H9 (cell line): ENCODE measurements at regions not wholly inside any gene's neighbourhood (a gene's known extent, or its start where the extent isn't known, plus 50 kb on each side); places are given as distances from the start of the nearest gene placed in this dataset.

Experiments used
- DNase-seq: peaks from one replicate; pipeline ENCODE4 v3.0.0-alpha.2; 2017
- H2AFZ ChIP-seq: one replicate; pipeline ENCODE4 v1.6.1; 2013; ENCODE audit warnings: mild to moderate bottlenecking, low read length, control low read depth, moderate library complexity
- H2AK5ac ChIP-seq: 2 replicates; pipeline ENCODE4 v1.6.1; 2013; ENCODE audit warnings: low read length, control low read depth, mixed read lengths; ENCODE audit not compliant: insufficient read length
- H2BK120ac ChIP-seq: one replicate; pipeline ENCODE4 v1.6.1; 2013; ENCODE audit warnings: low read depth, mild to moderate bottlenecking, low read length, control low read depth, inconsistent platforms; ENCODE audit not compliant: poor library complexity, severe bottlenecking
- H2BK12ac ChIP-seq: 2 replicates; pipeline ENCODE4 v1.6.1; 2013; ENCODE audit warnings: low read length, control low read depth, mixed read lengths, low read depth; ENCODE audit not compliant: insufficient read length
- H2BK15ac ChIP-seq: 2 replicates; pipeline ENCODE4 v1.6.1; 2013; ENCODE audit warnings: low read depth, low read length, control low read depth
- H2BK20ac ChIP-seq: one replicate; pipeline ENCODE4 v1.6.1; 2013; ENCODE audit warnings: low read depth, mild to moderate bottlenecking, low read length, control low read depth, inconsistent platforms; ENCODE audit not compliant: poor library complexity, severe bottlenecking
- H2BK5ac ChIP-seq: 2 replicates; pipeline ENCODE4 v1.6.1; 2013; ENCODE audit warnings: low read length, control low read depth, mixed read lengths; ENCODE audit not compliant: insufficient read length
- H3K14ac ChIP-seq: 2 replicates; pipeline ENCODE4 v1.6.1; 2013; ENCODE audit warnings: low read length, control low read depth; ENCODE audit not compliant: insufficient read depth
- H3K18ac ChIP-seq: 2 replicates; pipeline ENCODE4 v1.6.1; 2013; ENCODE audit warnings: low read depth, mild to moderate bottlenecking, mixed read lengths, low read length, control low read depth; ENCODE audit not compliant: insufficient read length
- H3K23ac ChIP-seq: 2 replicates; pipeline ENCODE4 v1.6.1; 2013; ENCODE audit warnings: low read length, control low read depth, mixed read lengths, low read depth; ENCODE audit not compliant: insufficient read length
- H3K23me2 ChIP-seq: 2 replicates; pipeline ENCODE4 v1.6.1; 2013; ENCODE audit warnings: low read depth, mild to moderate bottlenecking, mixed read lengths, low read length, control low read depth; ENCODE audit not compliant: insufficient read length, poor library complexity, severe bottlenecking
- H3K27ac ChIP-seq: 2 replicates; pipeline ENCODE4 v1.5.1; 2013; ENCODE audit warnings: low read length, control low read depth, mixed read lengths, low read depth; ENCODE audit not compliant: insufficient read length
- H3K27me3 ChIP-seq: 2 replicates; pipeline ENCODE4 v1.6.1; 2013; ENCODE audit warnings: low read length, control low read depth, inconsistent platforms; ENCODE audit not compliant: insufficient read depth
- H3K4ac ChIP-seq: 2 replicates; pipeline ENCODE4 v1.6.1; 2013; ENCODE audit warnings: low read depth, mild to moderate bottlenecking, control low read depth, inconsistent platforms, low read length, moderate library complexity
- H3K4me1 ChIP-seq: 2 replicates; pipeline ENCODE4 v1.6.1; 2013; ENCODE audit warnings: low read length, control low read depth, inconsistent platforms; ENCODE audit not compliant: insufficient read depth
- H3K4me2 ChIP-seq: 2 replicates; pipeline ENCODE4 v1.6.1; 2013; ENCODE audit warnings: low read length, control low read depth, mixed read lengths; ENCODE audit not compliant: insufficient read length, insufficient read depth
- H3K56ac ChIP-seq: 2 replicates; pipeline ENCODE4 v1.6.1; 2013; ENCODE audit warnings: low read depth, mild to moderate bottlenecking, mixed read lengths, low read length, control low read depth; ENCODE audit not compliant: insufficient read length
- H3K79me1 ChIP-seq: 2 replicates; pipeline ENCODE4 v1.6.1; 2013; ENCODE audit warnings: low read depth, mild to moderate bottlenecking, moderate library complexity, low read length, control low read depth, inconsistent platforms; ENCODE audit not compliant: insufficient read depth, poor library complexity, severe bottlenecking
- H3K79me2 ChIP-seq: 2 replicates; pipeline ENCODE4 v1.6.1; 2013; ENCODE audit warnings: low read length, control low read depth, inconsistent platforms; ENCODE audit not compliant: insufficient read depth
- H3K9ac ChIP-seq: 2 replicates; pipeline ENCODE4 v1.6.1; 2013; ENCODE audit warnings: low read length, control low read depth, mixed read lengths; ENCODE audit not compliant: insufficient read length; ENCODE audit errors: extremely low read depth
- H3K9me3 ChIP-seq: one replicate; pipeline ENCODE4 v1.6.1; 2013; ENCODE audit warnings: low read depth, low read length, inconsistent platforms; ENCODE audit not compliant: control insufficient read depth
- H3T11ph ChIP-seq: one replicate; pipeline ENCODE4 v1.6.1; 2013; ENCODE audit warnings: mild to moderate bottlenecking, low read length, control low read depth, inconsistent platforms
- H4K20me1 ChIP-seq: one replicate; pipeline ENCODE4 v1.6.1; 2013; ENCODE audit not compliant: control insufficient read depth, insufficient read length, insufficient read depth
- H4K5ac ChIP-seq: 2 replicates; pipeline ENCODE4 v1.6.1; 2013; ENCODE audit warnings: low read depth, mild to moderate bottlenecking, mixed read lengths, low read length, control low read depth; ENCODE audit not compliant: insufficient read length
- H4K8ac ChIP-seq: replicated peaks from 2 replicates; pipeline ENCODE4 v1.6.1; 2013; ENCODE audit warnings: low read length, control low read depth, mixed read lengths, low read depth; ENCODE audit not compliant: insufficient read length
- H4K91ac ChIP-seq: 2 replicates; pipeline ENCODE4 v1.6.1; 2013; ENCODE audit warnings: low read depth, mild to moderate bottlenecking, moderate library complexity, mixed read lengths, low read length, control low read depth; ENCODE audit not compliant: insufficient read length
- H3K27ac Mint-ChIP-seq, 3 experiments: 2 replicates in 2 of 3; 3 replicates in 1 of 3; pipeline ENCODE4 v1.8.0; 2020 to 2021; ENCODE audit warnings: mixed read lengths in 3 of 3, mild to moderate bottlenecking in 1 of 3, moderate library complexity in 1 of 3
- H3K27me3 Mint-ChIP-seq: 2 replicates; pipeline ENCODE4 v1.8.0; 2021; ENCODE audit warnings: low read depth, mild to moderate bottlenecking, moderate library complexity, mixed read lengths
- H3K36me3 Mint-ChIP-seq, 3 experiments: 2 replicates in 2 of 3; 3 replicates in 1 of 3; pipeline ENCODE4 v1.8.0; 2020 to 2021; ENCODE audit warnings: low read depth in 3 of 3, mixed read lengths in 3 of 3; ENCODE audit not compliant: insufficient read depth in 1 of 3
- H3K4me1 Mint-ChIP-seq, 2 experiments: 2 replicates each; pipeline ENCODE4 v1.8.0; 2020; ENCODE audit warnings: mixed read lengths in 2 of 2
- H3K4me3 Mint-ChIP-seq, 2 experiments: 2 replicates in 1 of 2; 3 replicates in 1 of 2; pipeline ENCODE4 v1.8.0; 2020 to 2021; ENCODE audit warnings: mild to moderate bottlenecking in 2 of 2, mixed read lengths in 2 of 2, moderate library complexity in 1 of 2
- H3K9me3 Mint-ChIP-seq, 2 experiments: 2 replicates in 1 of 2; 3 replicates in 1 of 2; pipeline ENCODE4 v1.8.0; 2020; ENCODE audit warnings: mild to moderate bottlenecking in 2 of 2, mixed read lengths in 2 of 2, moderate library complexity in 1 of 2
- WGBS: extraction: QIAGEN DNeasy Blood & Tissue Kit; methylation state at CpG from one replicate; pipeline ENCODE4 v1.1.7; 2013; ENCODE audit warnings: missing lambda C conversion rate, low lambda C conversion rate, mixed read lengths; ENCODE audit not compliant: insufficient read length; ENCODE audit errors: extremely low coverage; 5-methylcytosine and 5-hydroxymethylcytosine counted together
- TF ChIP-seq, protein P1 (sequence below): fragments of 200-600 bp; sonication (generic); conservative IDR thresholded peaks from 3 replicates; pipeline ENCODE4 v1.8.0; 2021; ENCODE audit warnings: antibody characterized with exemption, mild to moderate bottlenecking

DNA sequence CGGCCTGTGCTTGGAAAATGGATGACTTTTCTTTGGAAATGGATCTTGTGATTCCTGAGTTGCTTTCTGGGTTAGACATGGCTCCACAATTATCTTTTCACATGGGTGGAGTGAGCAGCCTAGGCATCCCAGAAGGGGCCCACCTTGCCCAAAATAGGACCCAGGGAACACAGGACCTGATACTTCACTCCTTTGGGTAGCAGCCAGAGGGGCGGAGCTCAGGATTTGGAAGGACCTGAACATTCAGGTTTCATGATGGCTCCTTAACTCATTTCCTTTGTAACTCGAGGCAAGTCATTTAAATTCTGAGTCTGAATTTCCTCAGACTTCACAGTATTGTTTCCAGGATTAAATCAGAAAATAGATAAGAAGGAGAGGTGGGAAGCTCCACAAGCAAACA lies 178.3 kb upstream of the ZMIZ1 start:
- Histone ChIP-seq H3K4me2 (no peak overlapping the region), H3K27ac (no peak overlapping the region), H4K91ac (no peak overlapping the region), H2AFZ (no peak overlapping the region), H2BK20ac (no peak overlapping the region), H3K18ac (no peak overlapping the region), H3K23me2 (no peaks in the 10 kb centered on the region), H2BK120ac (no peak overlapping the region), H3K79me2 (no peaks in the 10 kb centered on the region), H3K23ac (no peak overlapping the region), H2BK5ac (no peak overlapping the region), H3T11ph (no peak overlapping the region), H3K4ac (no peak overlapping the region), H3K14ac (no peak overlapping the region), H2BK15ac (no peak overlapping the region), H3K79me1 (no peaks in the 10 kb centered on the region), H4K20me1 (no peaks in the 10 kb centered on the region), H3K56ac (no peak overlapping the region), H2BK12ac (no peak overlapping the region), H4K8ac (no peak overlapping the region), H3K9me3 (no peaks in the 10 kb centered on the region), H3K4me1 (no peaks in the 10 kb centered on the region; the same call in 1 of the 2 replicates), H4K5ac (no peak overlapping the region), H3K27me3 (no peaks in the 10 kb centered on the region; the same call in 1 of the 2 replicates), H2AK5ac (no peak overlapping the region), H3K9ac (no peak overlapping the region)
- TF ChIP-seq, protein P1, sequence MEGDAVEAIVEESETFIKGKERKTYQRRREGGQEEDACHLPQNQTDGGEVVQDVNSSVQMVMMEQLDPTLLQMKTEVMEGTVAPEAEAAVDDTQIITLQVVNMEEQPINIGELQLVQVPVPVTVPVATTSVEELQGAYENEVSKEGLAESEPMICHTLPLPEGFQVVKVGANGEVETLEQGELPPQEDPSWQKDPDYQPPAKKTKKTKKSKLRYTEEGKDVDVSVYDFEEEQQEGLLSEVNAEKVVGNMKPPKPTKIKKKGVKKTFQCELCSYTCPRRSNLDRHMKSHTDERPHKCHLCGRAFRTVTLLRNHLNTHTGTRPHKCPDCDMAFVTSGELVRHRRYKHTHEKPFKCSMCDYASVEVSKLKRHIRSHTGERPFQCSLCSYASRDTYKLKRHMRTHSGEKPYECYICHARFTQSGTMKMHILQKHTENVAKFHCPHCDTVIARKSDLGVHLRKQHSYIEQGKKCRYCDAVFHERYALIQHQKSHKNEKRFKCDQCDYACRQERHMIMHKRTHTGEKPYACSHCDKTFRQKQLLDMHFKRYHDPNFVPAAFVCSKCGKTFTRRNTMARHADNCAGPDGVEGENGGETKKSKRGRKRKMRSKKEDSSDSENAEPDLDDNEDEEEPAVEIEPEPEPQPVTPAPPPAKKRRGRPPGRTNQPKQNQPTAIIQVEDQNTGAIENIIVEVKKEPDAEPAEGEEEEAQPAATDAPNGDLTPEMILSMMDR, result no peak
- Mint-ChIP-seq H3K27me3 (peaks cover 13% of the 10 kb centered on the region), H3K4me3 (no peak overlapping the region), H3K27ac (no peak overlapping the region), H3K36me3 (peaks cover 0 to 8% (median 1%) of the 10 kb centered on the region in 3 experiments; a peak in 1 of 7 replicates), H3K9me3 (peaks cover 0 to 11% of the 10 kb centered on the region in 2 experiments; a peak in 3 of 5 replicates), H3K4me1 (peaks cover 25 to 28% of the 10 kb centered on the region in 2 experiments)
- no CpG with 5 or more reads among the region's 3 CpGs for WGBS
- DNase-seq, result peak; percentile 21
